GM13977 (cell line): ENCODE measurements at regions not wholly inside any gene's neighbourhood (a gene's known extent, or its start where the extent isn't known, plus 50 kb on each side); places are given as distances from the start of the nearest gene placed in this dataset.
"Not testable (repeated sequence)": the region's sequence is repeated elsewhere in the genome, so short reads cannot be mapped to it uniquely, and the experiment has no call there.

ENCODE experiments used
- DNase-seq: peaks from one replicate; pipeline ENCODE4 v3.0.0; 2012; ENCODE audit warnings: low spot score
- CTCF ChIP-seq: IDR thresholded peaks from 2 replicates; pipeline ENCODE4 v1.5.1; 2012; ENCODE audit warnings: mild to moderate bottlenecking, control low read depth; ENCODE audit not compliant: insufficient read depth; ENCODE audit errors: extremely low read depth, missing control alignments
- in situ Hi-C: fragments of 300-500 bp; cut with MboI; formaldehyde crosslinking; loops from one replicate; pipeline ENCODE4 v1.12.0; 2022; ENCODE audit warnings: low sequenced_read_pairs, low pct_unique_long_range_greater_than_20kb, mixed read lengths, inconsistent platforms; ENCODE audit not compliant: unreplicated experiment

DNA sequence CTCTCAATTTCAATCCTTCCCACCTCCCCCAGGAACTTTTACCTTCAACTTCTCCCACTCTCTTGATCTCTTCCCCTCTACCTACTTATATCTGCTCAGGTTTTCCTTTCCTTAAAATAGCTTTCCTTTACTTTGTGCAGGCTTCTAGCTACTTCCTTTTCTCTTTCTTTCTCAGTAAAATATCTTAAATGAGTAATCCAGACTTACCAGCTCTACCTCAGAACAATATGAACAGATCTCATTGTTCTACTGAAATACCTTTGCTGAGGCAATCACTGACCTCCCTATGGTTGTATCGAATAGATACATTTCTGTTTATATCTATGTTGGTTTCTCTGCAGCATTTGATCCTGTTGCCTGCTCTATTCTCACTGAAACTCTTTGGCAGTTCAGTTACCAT lies 86.7 kb upstream of the WDR44 start:
- no peak for TF ChIP-seq CTCF
- in situ Hi-C loops, result no loop called here
- DNase-seq, result no peak

DNA sequence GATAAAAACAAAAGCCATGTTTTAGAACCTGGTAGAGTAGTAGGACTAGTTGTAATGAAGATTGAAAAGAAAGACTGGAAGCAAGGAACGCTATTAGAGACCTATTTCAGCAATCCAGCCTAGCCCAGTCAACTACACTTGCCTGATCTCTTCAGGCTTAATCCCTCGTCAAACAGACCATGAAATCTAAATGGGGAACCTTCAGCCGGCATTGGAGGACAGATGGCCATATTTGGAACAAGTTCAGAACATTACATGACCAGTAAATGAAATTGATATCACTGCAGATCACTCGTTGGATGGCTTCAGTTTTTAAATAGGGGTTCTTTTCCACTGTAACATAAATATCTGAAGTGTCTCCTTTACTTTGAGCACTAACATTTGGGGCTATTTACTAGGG lies 84.8 kb upstream of the WDR44 start:
- DNase-seq, result no peak
- TF ChIP-seq CTCF, result no peak
- in situ Hi-C loops, result no loop called here

GRCh38 chrX:118271775-118272174 lies 74.1 kb upstream of the WDR44 start:
- in situ Hi-C loops, result no loop called here
- TF ChIP-seq CTCF, result no peak
- DNase-seq, result no peak

- in situ Hi-C loops, result no loop called here
- no peak for DNase-seq
- no peak for TF ChIP-seq CTCF
Measured at GRCh38 chrX:118272242-118272641, 73.7 kb upstream of the WDR44 start.

- no peak for DNase-seq
Measured at GRCh38 chrX:118286066-118286762, 59.7 kb upstream of the WDR44 start.

GRCh38 chrX:118295818-118296217 lies 50.1 kb upstream of the WDR44 start:
- in situ Hi-C loops, DNase-seq: not testable (repeated sequence)

More at GRCh38 chrX:118286066-118286762, 59.7 kb upstream of the WDR44 start:
- TF ChIP-seq CTCF, result no peak
- in situ Hi-C loops, result no loop called here
